ENCODE measurements at regions not wholly inside any gene's neighbourhood (a gene's known extent, or its start where the extent isn't known, plus 50 kb on each side); places are given as distances from the start of the nearest gene placed in this dataset.
A peak's percentile ranks its signal among the peaks of the same experiment; 100 is the strongest.

- H3K4me3 Mint-ChIP-seq: no peak overlapping the region; a peak in 1 of 5 replicates
- H3K4me1 ChIP-seq (ENCODE audit: insufficient read depth, low read length): peaks cover 6% of the 10 kb centered on the region; the same call in 1 of the 2 replicates
- no peak overlapping the region for H2BK5ac ChIP-seq (ENCODE audit: insufficient read length, low read length)
- H3K27ac Mint-ChIP-seq: peak overlapping the region in 1 of 3 experiments; percentile 70; a peak in 1 of 7 replicates
- no peak overlapping the region for H2BK20ac ChIP-seq (ENCODE audit: low read depth, low read length, poor library complexity, severe bottlenecking)
- no peak overlapping the region for H2AK5ac ChIP-seq (ENCODE audit: insufficient read length, low read length)
- no peaks in the 10 kb centered on the region for H3K23me2 ChIP-seq (ENCODE audit: insufficient read length, low read depth, low read length, poor library complexity, severe bottlenecking)
- peaks cover 18% of the 10 kb centered on the region for H3K27me3 Mint-ChIP-seq (ENCODE audit: low read depth)
- no peak overlapping the region for H2BK15ac ChIP-seq (ENCODE audit: low read depth, low read length)
- no peak overlapping the region for H3K56ac ChIP-seq (ENCODE audit: insufficient read length, low read depth, low read length)
- no peak overlapping the region for H3K9ac ChIP-seq (ENCODE audit: extremely low read depth, insufficient read length, low read length)
- no peaks in the 10 kb centered on the region for H3K79me2 ChIP-seq (ENCODE audit: insufficient read depth, low read length)
- no peak overlapping the region for H3K14ac ChIP-seq (ENCODE audit: insufficient read depth, low read length)
- no peaks in the 10 kb centered on the region for H4K20me1 ChIP-seq (ENCODE audit: control insufficient read depth, insufficient read depth, insufficient read length)
- whole genome bisulfite sequencing (ENCODE audit: extremely low coverage, insufficient read length, low lambda C conversion rate): no CpG with 5 or more reads among the region's 6 CpGs
- H3T11ph ChIP-seq (ENCODE audit: low read length): no peak overlapping the region
- no peaks in the 10 kb centered on the region for H3K9me3 ChIP-seq (ENCODE audit: control insufficient read depth, low read depth, low read length)
- H3K18ac ChIP-seq (ENCODE audit: insufficient read length, low read depth, low read length): no peak overlapping the region
- H2BK120ac ChIP-seq (ENCODE audit: low read depth, low read length, poor library complexity, severe bottlenecking): no peak overlapping the region
- no peak overlapping the region for H3K27ac ChIP-seq (ENCODE audit: insufficient read length, low read depth, low read length)
- H3K36me3 Mint-ChIP-seq (ENCODE audit: insufficient read depth in 1 of 3, low read depth in 3 of 3): no peaks in the 10 kb centered on the region
- TF ChIP-seq, protein P1, sequence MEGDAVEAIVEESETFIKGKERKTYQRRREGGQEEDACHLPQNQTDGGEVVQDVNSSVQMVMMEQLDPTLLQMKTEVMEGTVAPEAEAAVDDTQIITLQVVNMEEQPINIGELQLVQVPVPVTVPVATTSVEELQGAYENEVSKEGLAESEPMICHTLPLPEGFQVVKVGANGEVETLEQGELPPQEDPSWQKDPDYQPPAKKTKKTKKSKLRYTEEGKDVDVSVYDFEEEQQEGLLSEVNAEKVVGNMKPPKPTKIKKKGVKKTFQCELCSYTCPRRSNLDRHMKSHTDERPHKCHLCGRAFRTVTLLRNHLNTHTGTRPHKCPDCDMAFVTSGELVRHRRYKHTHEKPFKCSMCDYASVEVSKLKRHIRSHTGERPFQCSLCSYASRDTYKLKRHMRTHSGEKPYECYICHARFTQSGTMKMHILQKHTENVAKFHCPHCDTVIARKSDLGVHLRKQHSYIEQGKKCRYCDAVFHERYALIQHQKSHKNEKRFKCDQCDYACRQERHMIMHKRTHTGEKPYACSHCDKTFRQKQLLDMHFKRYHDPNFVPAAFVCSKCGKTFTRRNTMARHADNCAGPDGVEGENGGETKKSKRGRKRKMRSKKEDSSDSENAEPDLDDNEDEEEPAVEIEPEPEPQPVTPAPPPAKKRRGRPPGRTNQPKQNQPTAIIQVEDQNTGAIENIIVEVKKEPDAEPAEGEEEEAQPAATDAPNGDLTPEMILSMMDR (conservative IDR thresholded peaks at IDR 0.05): peak; percentile 51
- H2BK12ac ChIP-seq (ENCODE audit: insufficient read length, low read depth, low read length): no peak overlapping the region
- no peak overlapping the region for H3K4ac ChIP-seq (ENCODE audit: low read depth, low read length)
- DNase-seq: no peak
- no peak overlapping the region for H2AFZ ChIP-seq (ENCODE audit: low read length)
- no peak overlapping the region for H4K8ac ChIP-seq (replicated peaks; ENCODE audit: insufficient read length, low read depth, low read length)
- H4K5ac ChIP-seq (ENCODE audit: insufficient read length, low read depth, low read length): no peak overlapping the region
- no peaks in the 10 kb centered on the region for H3K9me3 Mint-ChIP-seq
- peaks cover 8 to 11% of the 10 kb centered on the region in 2 experiments for H3K4me1 Mint-ChIP-seq
- no peaks in the 10 kb centered on the region for H3K79me1 ChIP-seq (ENCODE audit: insufficient read depth, low read depth, low read length, poor library complexity, severe bottlenecking)
- H3K23ac ChIP-seq (ENCODE audit: insufficient read length, low read depth, low read length): no peak overlapping the region
- H3K4me2 ChIP-seq (ENCODE audit: insufficient read depth, insufficient read length, low read length): no peak overlapping the region
- no peaks in the 10 kb centered on the region for H3K27me3 ChIP-seq (ENCODE audit: insufficient read depth, low read length)
- no peak overlapping the region for H4K91ac ChIP-seq (ENCODE audit: insufficient read length, low read depth, low read length)
These were observed 108.7 kb upstream of the IGSF21 start for GRCh38 chr1:17998889-17999288.

Data from H9 (cell line).